SK-N-MC (cell line): ENCODE measurements at regions not wholly inside any gene's neighbourhood (a gene's known extent, or its start where the extent isn't known, plus 50 kb on each side); places are given as distances from the start of the nearest gene placed in this dataset.
"Not testable (repeated sequence)": the region's sequence is repeated elsewhere in the genome, so short reads cannot be mapped to it uniquely, and the experiment has no call there.

Experiments used
- DNase-seq: peaks from one replicate; pipeline ENCODE4 v3.0.0-alpha.2; 2011; ENCODE audit warnings: low read depth, low spot score
- H3K27ac ChIP-seq: fragments of 200-600 bp; sonication (generic); 2 replicates; pipeline ENCODE4 v1.5.1; 2016; ENCODE audit warnings: mixed run types
- H3K36me3 ChIP-seq: fragments of 200-600 bp; sonication (generic); 2 replicates; pipeline ENCODE4 v1.6.1; 2017; ENCODE audit warnings: antibody characterized with exemption, low read length, mixed read lengths; ENCODE audit not compliant: insufficient read depth
- H3K4me3 ChIP-seq: fragments of 200-600 bp; sonication (generic); 2 replicates; pipeline ENCODE4 v1.5.1; 2016
- H3K9ac ChIP-seq: fragments of 200-600 bp; sonication (generic); 2 replicates; pipeline ENCODE4 v1.8.0; 2017; ENCODE audit warnings: mixed run types, mixed read lengths; ENCODE audit not compliant: insufficient read length
- H3K9me3 ChIP-seq: fragments of 200-600 bp; sonication (generic); 2 replicates; pipeline ENCODE4 v1.6.1; 2017; ENCODE audit warnings: low read depth, mild to moderate bottlenecking, antibody characterized with exemption, low read length, moderate library complexity, mixed read lengths
- EZH2 ChIP-seq: fragments of 200-600 bp; sonication (generic); IDR thresholded peaks from one replicate; pipeline ENCODE4 v1.6.1; 2017; ENCODE audit warnings: antibody characterized with exemption
- FOXP2 ChIP-seq: optimal IDR thresholded peaks from 2 replicates; pipeline ENCODE3; 2011; ENCODE audit warnings: mild to moderate bottlenecking, moderate library complexity; ENCODE audit not compliant: insufficient read depth; ENCODE audit errors: extremely low read length, control extremely low read depth
- POLR2AphosphoS5 ChIP-seq: IDR thresholded peaks from 2 replicates; pipeline ENCODE4 v1.6.1; 2012; ENCODE audit warnings: mild to moderate bottlenecking, low read depth, low read length, borderline replicate concordance

GRCh38 chr4:53900271-53900649 lies 164.1 kb downstream of the CHIC2 start:
- no peak for DNase-seq
- TF ChIP-seq FOXP2 = no peak
- no peak for TF ChIP-seq EZH2
- TF ChIP-seq POLR2AphosphoS5 = no peak
- H3K36me3 ChIP-seq = no peaks in the 10 kb centered on the region
- H3K9ac ChIP-seq = no peak overlapping the region
- no peak overlapping the region for H3K4me3 ChIP-seq
- no peak overlapping the region for H3K27ac ChIP-seq
- H3K9me3 ChIP-seq = no peaks in the 10 kb centered on the region

- TF ChIP-seq EZH2 = no peak
- TF ChIP-seq FOXP2 = no peak
- no peak for TF ChIP-seq POLR2AphosphoS5
- no peak for DNase-seq
- no peak overlapping the region for H3K9ac ChIP-seq
- H3K27ac ChIP-seq = no peak overlapping the region
- no peak overlapping the region for H3K4me3 ChIP-seq
- no peaks in the 10 kb centered on the region for H3K36me3 ChIP-seq
- no peaks in the 10 kb centered on the region for H3K9me3 ChIP-seq
Observed at GRCh38 chr4:53899586-53900270, 164.7 kb downstream of the CHIC2 start.

- H3K9me3 ChIP-seq = no peaks in the 10 kb centered on the region
- no peak overlapping the region for H3K4me3 ChIP-seq
- TF ChIP-seq EZH2 = no peak
- TF ChIP-seq FOXP2 = no peak
- no peak for TF ChIP-seq POLR2AphosphoS5
- H3K27ac ChIP-seq = no peak overlapping the region
- H3K36me3 ChIP-seq = no peaks in the 10 kb centered on the region
- no peak for DNase-seq
- no peak overlapping the region for H3K9ac ChIP-seq
Observed at GRCh38 chr4:53895137-53895536, 169.3 kb downstream of the CHIC2 start.

- no peak overlapping the region for H3K4me3 ChIP-seq
- H3K9ac ChIP-seq = no peak overlapping the region
- H3K9me3 ChIP-seq = no peaks in the 10 kb centered on the region
- no peak overlapping the region for H3K27ac ChIP-seq
- no peak for DNase-seq
- TF ChIP-seq POLR2AphosphoS5 = no peak
- no peaks in the 10 kb centered on the region for H3K36me3 ChIP-seq
Observed at GRCh38 chr4:53890461-53890860, 173.9 kb downstream of the CHIC2 start.

- no peak overlapping the region for H3K4me3 ChIP-seq
- DNase-seq = no peak
- H3K9me3 ChIP-seq = no peaks in the 10 kb centered on the region
- no peak for TF ChIP-seq EZH2
- H3K27ac ChIP-seq = no peak overlapping the region
- no peak overlapping the region for H3K9ac ChIP-seq
- no peaks in the 10 kb centered on the region for H3K36me3 ChIP-seq
Observed at GRCh38 chr4:53889326-53890055, 174.9 kb downstream of the CHIC2 start.

GRCh38 chr4:53886090-53886489 lies 178.3 kb downstream of the CHIC2 start:
- H3K36me3 ChIP-seq = no peaks in the 10 kb centered on the region
- no peak overlapping the region for H3K4me3 ChIP-seq
- DNase-seq = no peak
- H3K9me3 ChIP-seq = no peaks in the 10 kb centered on the region
- no peak for TF ChIP-seq FOXP2
- TF ChIP-seq EZH2 = no peak
- no peak for TF ChIP-seq POLR2AphosphoS5
- H3K27ac ChIP-seq = no peak overlapping the region
- H3K9ac ChIP-seq = no peak overlapping the region

- no peaks in the 10 kb centered on the region for H3K36me3 ChIP-seq
- no peak overlapping the region for H3K4me3 ChIP-seq
- DNase-seq = no peak
- no peak overlapping the region for H3K27ac ChIP-seq
- TF ChIP-seq FOXP2 (no peak), POLR2AphosphoS5 (no peak)
- no peaks in the 10 kb centered on the region for H3K9me3 ChIP-seq
- H3K9ac ChIP-seq = no peak overlapping the region
Observed at GRCh38 chr4:53885668-53886067, 178.7 kb downstream of the CHIC2 start.

GRCh38 chr4:53877096-53877495 lies 187.3 kb downstream of the CHIC2 start:
- not testable (repeated sequence) for H3K36me3 ChIP-seq, DNase-seq, H3K9ac ChIP-seq, H3K27ac ChIP-seq, H3K4me3 ChIP-seq, H3K9me3 ChIP-seq

GRCh38 chr4:53866055-53866454 lies 198.3 kb downstream of the CHIC2 start:
- H3K27ac ChIP-seq = no peak overlapping the region
- no peaks in the 10 kb centered on the region for H3K36me3 ChIP-seq
- no peak overlapping the region for H3K9ac ChIP-seq
- H3K9me3 ChIP-seq = no peaks in the 10 kb centered on the region
- no peak for TF ChIP-seq POLR2AphosphoS5
- TF ChIP-seq EZH2 = no peak
- TF ChIP-seq FOXP2 = no peak
- no peak overlapping the region for H3K4me3 ChIP-seq
- no peak for DNase-seq
